Hematopoietic multipotent progenitor cell (in vitro differentiated cells): ENCODE measurements at regions not wholly inside any gene's neighbourhood (a gene's known extent, or its start where the extent isn't known, plus 50 kb on each side); places are given as distances from the start of the nearest gene placed in this dataset.

ENCODE experiments used
- DNase-seq, 3 donors: peaks; one replicate each; pipeline ENCODE4 v3.0.0-alpha.2; 2011 to 2015; ENCODE audit warnings: low read depth in 2 of 3, low spot score in 2 of 3

DNA sequence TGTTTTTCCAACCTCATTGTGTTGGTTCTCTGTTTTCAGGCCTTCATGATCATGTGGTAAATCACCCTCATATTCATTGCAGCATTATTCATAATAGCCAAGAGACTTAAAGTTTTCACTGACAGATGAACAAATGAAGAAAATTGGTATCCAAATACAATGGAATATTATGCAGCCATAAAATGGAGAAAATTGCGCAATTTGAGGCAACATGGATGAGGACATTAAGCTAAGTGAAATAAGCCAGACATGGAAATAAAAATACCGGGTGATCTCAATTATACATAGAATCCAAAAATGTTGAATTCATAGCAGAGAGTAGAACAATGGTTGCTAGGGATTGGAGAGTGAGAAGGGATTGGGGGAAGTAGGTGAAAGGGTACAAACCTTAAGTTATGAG lies 491.9 kb upstream of the KCNMB2 start:
- DNase-seq = no peak

DNA sequence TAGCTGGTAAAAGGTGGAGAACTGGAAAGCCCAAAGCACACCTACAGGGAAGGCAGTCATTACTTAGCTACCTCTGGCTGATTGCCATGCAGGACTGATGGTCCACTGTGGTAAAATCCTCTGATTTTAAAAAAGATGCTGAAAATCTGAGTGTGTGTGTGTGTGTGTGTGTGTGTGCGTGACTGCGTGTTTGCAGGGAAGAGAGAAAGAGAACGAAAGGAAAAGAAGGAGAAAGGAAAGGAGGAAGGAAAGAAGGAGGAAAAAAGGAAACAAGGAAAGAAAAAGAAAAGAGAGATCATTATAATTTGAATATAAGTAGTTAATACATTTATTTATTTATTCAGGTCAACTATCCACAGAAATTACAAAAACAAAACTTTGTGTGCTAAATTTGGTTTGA lies 488.7 kb upstream of the KCNMB2 start:
- DNase-seq = no peak

DNA sequence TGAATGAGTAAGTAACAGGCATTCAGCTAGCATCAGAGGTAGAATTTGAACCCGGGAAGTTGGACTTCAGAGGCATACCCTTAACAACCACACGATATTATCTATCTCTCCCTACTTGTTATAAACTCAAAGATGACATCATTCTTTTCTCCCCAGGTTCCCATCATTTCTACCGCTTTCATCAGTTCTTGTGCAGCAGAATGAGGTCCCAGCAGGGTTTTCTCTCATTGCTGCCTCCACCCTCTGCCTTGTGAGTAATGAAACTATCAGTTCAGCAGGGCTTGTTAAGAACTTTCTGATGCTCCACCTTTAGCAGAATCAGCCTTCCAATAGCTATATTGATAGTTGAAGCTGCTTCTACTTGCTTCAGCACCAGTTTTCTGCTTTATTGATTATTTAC lies 487.5 kb upstream of the KCNMB2 start:
- no peak for DNase-seq

DNA sequence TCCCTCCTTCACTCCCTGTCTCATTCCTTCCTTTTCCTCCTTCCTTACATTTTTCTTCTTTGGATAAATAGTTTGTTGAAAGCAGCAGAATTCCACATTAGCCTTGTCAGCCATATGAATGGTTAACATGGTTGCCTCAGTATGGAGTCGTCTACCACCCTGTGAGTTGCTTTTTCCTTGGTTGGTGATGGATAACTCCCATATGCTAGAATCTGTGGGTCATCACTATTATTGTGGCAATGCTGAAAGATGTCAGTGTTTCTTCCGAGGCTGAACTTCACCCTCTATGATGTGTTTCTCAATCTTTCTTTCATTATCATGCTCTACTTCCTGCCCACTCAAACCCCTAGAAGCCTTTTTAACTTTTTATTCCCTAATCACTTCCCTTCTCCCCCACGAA lies 481.8 kb upstream of the KCNMB2 start:
- DNase-seq = no peak

DNA sequence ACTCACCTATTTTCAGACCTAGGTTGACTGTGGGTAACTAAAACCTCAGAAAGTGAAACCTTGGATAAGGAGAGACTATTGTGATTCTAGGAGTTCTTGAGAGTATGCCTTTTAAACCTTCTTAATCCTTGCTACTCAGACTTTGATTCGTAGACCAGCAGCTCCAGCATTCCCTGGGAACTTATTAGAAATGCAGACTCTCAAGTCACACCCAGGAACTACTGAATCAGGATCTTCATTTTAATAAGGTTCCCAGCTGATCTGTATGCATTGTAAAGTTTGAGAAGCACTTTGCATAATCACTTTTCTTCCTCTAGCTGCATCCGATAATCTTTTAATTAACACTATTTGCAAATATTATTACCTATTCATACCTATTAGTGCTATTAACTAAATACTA lies 480.3 kb upstream of the KCNMB2 start:
- no peak for DNase-seq

DNA sequence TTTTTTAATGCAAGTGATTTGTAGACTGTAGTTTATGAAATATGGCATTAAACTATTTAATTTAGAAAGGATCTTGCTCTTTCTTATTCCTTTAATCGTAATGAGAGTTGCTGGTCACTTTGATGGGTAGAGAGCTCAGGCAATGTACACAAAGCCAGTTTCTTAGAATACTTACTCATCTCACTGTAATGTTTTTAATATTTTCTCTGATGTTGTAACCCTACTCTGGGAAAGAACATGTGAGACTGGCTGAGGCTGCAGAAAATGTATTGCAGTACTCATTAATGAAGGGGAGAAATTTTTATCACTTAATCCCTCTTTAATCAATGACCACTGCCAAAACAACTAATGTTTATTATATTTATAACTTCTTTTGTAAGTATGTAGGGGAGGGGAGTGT lies 479.4 kb upstream of the KCNMB2 start:
- no peak for DNase-seq

DNA sequence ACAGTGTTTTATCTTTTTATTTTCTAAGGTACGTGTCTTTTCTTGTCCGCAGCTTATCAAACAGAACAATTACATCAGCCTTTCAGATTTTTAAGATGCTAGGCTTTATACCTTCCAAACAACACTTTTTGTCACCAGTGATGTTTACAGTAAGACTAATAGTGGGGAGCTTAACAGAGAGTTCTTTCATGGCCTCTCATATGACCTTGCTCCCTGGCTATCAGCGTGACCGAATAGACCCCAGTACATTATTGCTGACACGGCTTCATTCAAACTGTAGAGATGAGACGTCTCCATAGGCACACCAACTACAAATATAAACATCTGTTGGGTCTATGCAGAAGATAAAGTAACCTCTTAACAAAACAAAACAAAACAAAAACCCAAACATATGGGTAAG lies 477.6 kb upstream of the KCNMB2 start:
- DNase-seq = no peak

DNA sequence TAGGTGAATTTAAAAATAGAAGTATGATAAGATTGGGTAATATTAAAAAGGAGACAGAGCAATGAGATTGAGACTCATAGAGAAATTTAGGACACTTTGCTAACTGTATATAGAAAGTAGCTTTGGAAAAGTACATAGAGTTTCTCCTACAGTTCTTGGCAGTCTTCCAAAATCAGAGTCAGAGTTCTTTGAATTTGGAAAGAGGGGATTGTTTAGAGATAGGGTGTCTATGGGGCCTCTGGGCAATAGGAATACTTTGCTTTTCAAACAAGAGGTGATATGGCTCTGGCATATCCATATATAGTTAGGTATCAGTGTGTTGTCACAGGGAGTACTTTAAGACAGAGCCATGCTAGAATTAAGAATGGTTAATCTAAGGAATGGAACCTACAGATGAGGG lies 477.1 kb upstream of the KCNMB2 start:
- no peak for DNase-seq

DNA sequence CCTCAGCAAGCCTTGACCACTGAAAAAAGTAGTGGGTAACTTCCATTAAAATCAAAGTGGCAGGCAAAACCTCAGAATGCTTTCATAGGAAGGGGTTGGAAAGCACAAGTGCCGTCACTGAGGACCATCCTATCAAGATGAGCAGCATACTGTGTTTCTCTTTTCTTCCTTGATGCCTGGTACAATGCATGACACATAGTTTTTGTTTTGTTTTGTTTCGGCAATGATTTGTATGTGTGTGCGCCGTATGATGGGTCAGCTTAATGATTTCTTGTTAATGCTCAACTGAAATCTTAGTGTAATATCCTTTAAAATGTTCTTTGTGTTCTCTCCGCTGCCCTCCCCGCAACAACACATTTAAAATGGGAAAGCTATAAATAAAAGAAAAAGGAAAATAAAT lies 476.4 kb upstream of the KCNMB2 start:
- no peak for DNase-seq

DNA sequence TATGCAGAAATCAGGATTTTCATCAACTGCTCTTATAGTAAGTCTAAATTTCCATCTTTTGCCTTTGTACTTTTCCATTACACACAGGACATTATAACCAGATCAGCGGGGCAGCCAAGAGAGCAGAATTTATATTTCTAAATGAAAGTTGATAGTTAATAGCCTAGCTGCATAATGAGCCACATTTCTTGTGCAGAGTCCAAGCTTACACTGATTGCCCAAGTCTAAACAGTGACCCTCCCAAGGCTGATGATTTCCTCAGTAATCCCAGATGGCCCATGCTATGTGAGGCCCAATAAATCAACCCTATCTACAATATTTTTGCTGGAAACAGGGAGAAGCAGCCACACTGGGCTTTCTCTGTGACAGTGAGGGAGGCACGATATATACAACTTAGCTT lies 475.8 kb upstream of the KCNMB2 start:
- DNase-seq = no peak

DNA sequence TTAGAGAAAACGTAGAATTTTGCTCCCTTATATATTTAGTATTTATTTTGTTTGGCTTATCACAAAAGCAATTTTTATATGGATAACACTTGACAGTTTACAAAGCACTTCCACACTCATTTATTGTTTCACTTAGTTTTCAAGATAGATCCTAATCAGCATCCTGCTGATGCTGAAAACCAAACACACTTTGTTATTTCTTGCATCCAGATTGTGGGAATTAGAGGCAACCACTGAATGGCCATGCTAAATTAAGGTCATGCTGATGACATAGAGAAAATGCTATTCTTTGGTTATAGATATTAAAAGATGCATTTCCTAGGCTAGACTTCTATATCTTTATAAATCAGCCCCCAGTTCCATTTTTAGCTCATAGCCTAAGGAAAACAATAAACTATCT lies 474.1 kb upstream of the KCNMB2 start:
- DNase-seq = no peak

DNA sequence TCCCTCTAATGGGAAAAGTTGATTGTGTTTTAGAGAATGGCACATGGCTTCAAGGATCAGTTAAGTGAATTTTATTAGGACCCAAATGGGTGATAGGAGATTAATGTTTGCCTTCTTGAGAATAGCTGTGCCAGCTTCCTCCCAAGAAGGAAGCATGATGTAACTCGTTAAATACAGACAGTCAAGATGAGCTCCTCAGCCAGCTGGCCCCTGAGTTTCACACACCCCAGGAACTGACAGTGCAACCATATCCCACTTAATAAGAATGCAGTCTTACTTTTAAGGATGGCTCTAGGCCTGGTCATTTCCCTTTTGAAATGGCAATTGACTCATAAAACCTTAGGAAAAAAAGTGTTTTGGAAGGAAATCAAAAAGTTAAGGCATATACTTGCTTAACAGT lies 472.8 kb upstream of the KCNMB2 start:
- no peak for DNase-seq

DNA sequence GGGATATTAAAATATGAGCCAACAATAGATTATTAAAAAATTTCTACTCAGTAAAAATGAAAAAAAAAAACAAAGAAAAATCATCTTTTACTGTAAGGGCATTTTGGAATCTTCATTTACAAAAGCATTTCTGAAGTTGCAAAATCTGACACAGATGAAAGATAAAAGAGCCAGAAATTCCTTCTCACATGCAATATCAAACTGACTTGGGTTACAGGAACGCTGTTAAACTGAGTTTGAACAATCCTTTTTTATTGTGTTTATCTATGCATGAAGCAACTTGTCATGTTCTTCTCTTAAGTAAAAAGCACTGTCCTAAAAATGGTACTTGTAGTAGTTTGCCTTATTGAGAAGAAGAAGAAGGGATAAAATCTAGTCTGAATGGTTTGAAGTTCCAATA lies 468.5 kb upstream of the KCNMB2 start:
- DNase-seq = no peak

DNA sequence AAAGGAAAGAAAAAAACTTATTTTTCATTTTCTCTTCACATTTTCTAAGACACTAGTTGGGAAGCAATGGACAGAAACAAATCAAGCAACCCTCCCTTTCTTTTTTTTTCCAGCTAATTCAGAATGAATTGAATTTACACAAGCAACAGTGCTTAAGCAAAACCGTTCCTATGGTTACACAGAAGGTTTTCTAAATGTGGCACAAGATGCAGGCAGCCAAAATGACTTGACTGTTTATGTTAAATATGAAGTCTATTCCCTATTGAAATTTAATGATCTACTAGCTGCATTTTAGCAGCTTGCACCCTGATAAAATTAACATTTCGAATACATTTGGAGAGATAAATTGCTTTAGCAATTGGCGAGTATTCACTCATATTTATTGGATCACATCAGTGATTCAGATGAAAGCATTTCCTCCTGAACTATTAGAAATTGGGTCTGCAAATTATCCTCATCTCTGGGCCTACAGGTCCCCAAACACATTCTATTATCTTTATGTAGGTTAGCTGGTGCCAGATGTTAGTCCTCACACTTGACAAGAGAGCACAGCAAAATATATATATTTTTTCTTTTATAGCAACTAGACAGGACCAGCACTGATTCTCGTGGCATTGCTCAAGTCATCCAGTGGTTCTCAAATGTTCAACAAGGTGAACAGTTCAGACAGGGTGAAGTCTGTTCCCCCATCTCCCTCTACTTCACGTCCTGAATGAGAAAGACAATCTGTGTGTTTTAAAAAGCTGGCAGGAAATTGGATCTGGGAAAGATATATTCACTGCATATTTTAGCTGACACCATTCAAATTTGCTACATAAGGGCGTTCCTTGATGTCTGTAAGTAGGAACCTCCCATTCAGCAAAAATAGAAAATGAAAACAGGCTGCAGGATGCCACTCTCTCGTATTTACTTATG lies 463.6 kb upstream of the KCNMB2 start:
- peak in 1 of 3 donors; percentile 41 for DNase-seq

DNA sequence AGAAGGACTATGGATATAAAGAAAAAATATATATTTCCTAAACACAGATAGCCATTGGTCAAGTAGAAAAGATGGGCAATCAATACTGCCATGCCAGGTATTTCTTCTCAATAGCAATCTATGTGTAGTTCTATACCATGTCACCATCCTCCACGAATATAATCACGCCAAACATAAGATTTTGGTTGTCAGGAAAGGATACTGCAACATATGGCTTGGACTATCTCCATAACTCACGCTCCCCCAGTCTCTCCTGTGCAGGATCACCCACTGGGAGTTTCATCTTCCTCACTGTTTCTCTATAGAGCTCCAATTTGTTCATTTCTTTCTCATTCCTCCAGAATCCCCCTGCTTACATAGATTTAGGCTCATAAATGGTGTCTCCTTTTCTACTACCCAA lies 462.9 kb upstream of the KCNMB2 start:
- DNase-seq = no peak

DNA sequence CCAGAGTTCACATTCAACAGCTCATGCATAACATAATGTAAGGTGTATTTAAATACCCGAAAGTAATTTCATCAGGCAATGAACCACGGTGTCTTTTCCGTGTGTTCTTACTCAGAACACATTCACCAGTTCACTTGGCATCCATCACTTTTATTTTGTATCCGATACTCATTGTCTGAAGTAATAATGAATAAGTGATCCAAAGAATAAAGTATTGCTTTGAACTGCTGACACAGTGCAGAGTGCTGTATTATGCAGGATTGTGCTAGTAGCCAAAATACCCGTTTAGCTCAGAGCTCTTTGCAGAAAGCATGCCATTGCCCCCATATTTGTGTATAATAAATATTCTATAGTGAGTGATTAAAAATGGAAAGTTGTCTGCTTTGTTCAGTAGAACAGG lies 460.9 kb upstream of the KCNMB2 start:
- DNase-seq = no peak

DNA sequence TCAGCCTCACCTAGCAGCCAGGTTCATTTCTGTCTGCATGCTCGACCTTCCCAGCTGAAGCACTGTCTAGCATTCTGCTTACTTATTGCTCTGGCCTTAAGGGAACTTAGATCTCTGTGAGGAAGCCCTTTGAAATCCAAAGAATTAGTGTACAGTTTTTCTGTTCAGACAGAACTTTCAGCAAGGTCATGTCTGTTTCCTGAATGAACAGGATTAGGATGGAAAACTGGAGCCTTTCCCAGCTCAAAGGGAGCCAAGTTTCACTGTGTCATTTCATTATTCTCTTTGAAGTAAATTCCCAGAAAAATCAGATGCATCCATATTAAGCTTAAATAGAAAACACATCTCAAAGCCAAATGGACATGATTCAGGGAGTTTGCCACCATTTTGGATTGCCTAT lies 457.3 kb upstream of the KCNMB2 start:
- DNase-seq = no peak

DNA sequence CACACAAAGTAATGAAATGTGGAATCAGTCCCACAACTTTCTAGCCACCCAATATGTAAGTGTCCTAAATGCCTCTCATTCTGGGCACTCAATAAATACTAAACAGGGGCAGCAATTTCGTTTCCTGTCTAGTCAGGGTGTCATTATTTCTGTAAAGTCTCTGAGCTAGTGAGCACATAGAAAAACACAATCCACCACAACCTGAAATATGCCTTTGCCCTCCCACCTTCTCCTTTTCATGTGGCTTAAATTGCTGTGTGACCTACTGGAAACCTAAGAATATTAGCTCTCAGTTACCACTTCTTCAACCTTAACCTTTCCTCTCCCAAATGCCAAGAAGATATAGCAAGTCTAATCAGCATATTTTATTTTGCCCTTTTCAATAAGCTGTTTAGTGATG lies 456.3 kb upstream of the KCNMB2 start:
- DNase-seq = no peak

DNA sequence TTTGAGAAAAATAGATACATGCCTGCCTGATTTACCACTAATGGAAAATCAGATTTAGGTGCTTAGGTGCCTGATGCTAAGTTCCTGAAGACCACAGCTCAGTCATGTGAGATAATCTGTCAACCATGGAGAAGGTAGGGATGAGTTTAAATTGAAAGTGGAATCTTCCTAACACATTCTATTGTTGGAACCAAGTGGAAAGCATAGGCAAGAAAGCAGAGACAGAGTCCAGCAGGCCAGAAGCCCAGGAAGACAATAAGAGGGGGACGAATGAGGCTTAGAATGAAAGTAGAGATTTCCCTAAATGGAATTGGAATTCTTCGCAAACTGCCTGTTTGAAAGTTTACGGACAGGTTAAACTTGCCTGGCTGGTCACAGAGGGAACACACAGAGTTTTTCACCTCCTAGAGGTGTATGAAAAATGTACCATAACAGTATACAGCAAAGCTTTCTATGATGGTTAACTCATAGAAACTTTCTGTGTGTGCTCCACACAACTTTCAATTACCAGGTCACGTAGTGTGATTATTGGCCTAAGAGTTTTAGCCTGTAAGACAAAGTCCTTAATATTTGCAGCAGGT lies 453.8 kb upstream of the KCNMB2 start:
- DNase-seq = no peak

DNA sequence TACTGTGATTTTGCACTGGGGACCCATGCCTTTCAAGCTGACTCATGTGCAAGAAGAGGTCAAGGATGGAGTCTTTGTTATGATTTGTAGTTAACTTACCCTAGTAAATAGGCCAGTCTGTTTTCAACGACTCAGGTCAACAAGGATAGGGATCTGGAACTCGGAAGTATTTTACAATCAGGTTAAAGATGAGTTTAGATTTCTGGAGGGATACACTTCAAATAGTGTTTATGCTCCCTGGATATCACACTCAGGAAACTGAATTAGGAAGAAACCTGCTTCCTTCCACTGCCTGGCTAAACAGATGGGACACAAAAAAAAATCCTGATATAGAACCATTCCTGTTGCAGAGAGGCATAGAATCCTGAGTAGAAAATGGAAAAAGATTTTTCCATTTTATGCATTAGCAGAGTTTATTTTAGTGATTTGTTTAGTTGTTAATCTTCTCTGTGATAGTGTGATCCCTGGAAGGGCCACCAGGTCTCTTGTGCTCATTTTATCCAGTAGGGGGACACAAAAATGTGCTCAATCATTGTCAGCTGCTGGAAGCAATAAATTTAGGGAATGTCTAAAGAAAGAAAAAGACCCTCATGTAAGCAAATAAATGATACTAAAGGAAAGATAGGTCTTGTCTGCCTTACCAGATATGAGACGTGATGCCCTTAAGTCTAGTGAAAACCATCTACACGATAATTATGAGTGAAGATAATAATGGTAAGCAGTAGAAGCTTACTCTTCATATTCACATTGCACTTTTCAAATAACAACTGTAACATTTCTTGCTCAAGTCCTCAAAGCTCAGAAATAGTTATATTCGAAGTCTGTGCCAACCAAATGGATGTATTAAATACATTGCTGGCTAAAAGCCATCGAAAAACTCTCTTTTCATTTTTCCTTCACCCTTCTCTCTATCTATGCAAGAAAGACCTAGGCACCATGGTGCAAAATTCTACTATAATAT lies 452.1 kb upstream of the KCNMB2 start:
- DNase-seq = peak in 2 of 3 donors; percentile 27 to 39
